NCI-H446 (cell line): ENCODE measurements at regions not wholly inside any gene's neighbourhood (a gene's known extent, or its start where the extent isn't known, plus 50 kb on each side); places are given as distances from the start of the nearest gene placed in this dataset.

Experiments used
- DNase-seq, 2 experiments: peaks; one replicate each; lab custom pipeline; 2025; lab: John Stamatoyannopoulos, UW

DNA sequence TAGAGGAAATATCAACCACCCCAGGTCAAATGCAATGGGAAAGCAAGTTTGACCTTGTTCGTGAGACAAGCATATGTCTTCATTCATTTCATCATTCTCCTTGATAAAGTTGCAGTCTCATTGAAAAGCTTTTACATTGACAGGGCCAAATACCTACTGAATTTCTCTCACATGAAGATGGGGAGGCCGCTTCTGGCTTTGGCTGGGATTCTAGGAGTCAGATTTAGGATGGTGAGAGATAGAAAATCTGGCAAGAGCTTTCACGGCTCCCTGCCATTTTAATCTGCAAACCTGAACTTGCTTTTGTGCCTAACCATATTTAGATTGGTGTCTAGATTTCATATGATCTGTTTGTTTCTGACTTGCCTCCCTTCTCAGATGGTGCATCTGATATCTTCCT is 88.0 kb downstream of the TMEM100 start:
- peak in 1 of 2 experiments; percentile 23 for DNase-seq

DNA sequence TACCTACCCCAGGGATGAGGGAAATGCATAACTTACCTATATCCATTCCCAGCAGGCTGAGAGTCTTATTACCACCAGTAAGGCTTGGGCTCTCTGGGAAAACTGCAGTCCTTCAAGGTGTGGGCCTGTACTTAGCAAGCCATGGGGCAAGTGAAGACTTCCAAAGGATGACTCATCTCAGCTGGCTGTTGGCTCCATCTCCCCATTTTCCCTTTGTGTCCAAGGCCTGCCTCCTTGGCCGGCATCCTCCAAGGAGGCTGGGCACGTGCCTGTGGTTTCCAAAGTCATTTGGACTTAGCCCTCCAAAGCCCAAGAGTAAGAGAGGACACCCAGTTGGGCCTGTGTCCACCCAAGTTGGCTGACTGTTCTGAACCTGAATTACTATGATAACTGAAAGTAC is 89.8 kb downstream of the TMEM100 start:
- peak in 1 of 2 experiments; percentile 32 for DNase-seq

DNA sequence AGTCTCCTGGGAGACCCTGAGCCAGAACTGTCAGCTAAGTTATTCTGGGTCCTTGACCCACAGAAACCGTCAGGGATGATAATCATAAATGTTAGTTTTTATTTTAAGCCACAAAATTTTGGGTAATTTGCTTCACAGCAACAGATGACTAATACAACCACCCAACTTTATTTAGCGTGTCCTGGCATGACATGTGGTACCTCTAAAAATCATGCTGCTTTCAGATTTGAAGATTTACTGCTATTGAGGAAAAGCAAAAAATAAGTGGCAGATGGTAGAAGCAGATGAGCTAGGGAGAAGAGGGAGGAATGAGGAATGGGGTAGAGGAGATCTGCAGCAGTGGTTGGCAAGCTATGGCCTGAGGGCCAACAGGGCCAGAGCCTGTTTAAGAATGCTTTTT is 90.4 kb downstream of the TMEM100 start:
- DNase-seq = peak in 1 of 2 experiments; percentile 42

DNA sequence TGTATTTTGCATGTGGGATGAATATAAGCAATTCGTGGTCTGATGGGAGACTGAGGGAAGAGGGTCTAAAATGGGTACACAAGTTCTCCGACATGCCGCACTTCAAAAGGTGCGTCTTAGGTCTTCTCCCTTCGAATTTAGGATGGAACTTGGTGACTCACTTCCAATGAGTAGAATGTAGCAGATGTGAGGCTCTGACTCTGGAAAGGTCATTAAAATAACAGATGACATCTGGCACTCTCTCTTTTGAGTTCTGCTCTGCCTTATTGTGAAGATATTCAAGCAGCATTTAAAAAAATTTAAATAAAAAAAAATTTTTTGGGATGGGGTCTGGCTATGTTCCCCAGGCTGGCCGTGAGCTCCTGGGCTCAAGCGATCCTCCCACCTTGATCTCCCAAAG is 92.7 kb downstream of the TMEM100 start:
- no peak for DNase-seq

DNA sequence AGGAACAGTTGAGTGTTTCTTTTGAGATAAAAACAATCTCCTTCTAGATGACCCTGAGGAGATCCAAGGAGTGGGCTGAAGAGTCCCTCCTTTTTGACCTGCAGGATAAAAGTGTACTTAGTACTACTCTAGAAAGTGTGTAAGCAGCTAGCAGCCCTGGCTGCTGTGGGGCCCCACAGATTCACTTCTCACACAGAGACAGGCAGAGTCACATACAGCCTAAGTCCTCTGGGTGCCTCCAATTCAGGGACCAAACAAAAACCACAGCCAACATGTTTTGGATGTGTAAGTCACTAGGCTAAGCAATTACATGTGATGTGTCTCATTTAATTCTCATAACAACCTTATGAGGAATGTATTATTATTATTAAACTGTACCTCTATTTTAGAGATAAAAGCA is 97.1 kb downstream of the TMEM100 start:
- no peak for DNase-seq

DNA sequence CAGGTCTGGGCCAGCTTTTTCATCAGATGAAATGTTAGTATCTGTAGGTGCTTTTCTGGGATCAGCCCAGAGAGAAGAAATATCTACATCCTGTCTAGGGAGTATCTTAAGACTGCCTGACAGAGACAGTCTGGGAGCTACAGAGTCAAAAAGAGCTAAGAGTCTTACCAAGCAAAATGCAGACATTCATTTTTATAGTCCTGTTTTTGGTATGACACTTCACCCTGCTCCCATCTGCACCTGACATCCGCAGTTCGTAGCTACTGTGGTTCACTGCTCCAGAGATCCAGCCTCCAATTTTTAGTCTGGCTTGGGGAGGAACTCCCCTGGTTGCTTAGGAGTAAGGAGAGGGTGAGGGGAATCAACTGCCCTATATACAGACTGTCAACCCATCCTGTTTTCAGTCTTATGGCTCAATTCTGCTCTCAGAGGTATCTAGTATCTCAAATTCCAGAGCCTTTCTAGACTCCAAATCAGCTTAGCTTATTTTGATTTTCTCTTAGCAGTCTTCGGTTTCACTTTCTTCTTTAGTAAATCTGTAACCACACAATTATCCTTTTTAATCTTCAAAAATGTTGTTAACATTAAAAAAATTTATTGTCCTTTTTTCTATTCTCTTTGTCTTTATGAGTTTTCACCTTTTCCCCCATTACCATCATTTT is 97.8 kb downstream of the TMEM100 start:
- no peak for DNase-seq

DNA sequence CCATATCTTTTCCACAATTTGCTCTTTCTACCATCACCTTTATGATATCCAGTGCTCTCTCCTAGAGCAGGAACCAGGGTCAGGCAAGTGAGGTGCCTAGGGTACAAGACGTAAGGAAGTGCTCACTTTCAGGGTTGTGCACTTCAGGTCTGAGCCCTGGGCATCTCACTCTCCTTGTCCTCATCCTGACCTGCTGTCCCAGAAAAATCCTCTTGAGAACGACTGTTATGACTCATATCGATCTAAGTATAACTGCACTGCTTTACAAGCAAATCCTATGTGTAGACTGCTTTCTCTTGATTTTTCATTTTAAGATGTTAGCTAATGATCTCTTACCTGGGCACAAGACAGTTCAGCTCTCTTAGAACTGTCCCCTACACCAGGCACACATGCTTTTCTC is 100.1 kb downstream of the TMEM100 start:
- DNase-seq = no peak

DNA sequence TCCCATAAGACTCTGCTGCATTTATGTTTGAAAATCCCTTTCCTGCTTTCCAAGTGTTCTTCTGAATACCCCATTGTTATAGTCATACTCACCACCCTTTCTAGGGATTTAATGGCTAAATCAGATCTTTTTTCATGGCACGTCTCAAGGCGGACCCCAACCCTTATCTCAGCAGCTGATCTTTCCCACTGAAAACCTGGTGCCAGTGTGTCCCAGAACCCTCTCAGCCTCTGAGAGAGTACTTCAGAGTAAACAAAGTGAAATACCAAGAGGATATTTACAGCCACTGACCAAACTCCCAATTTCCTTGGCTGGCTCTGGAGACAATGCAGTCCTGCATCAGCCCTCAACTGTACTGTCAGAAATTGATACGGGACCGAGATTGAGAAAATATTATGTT is 101.7 kb downstream of the TMEM100 start:
- no peak for DNase-seq

DNA sequence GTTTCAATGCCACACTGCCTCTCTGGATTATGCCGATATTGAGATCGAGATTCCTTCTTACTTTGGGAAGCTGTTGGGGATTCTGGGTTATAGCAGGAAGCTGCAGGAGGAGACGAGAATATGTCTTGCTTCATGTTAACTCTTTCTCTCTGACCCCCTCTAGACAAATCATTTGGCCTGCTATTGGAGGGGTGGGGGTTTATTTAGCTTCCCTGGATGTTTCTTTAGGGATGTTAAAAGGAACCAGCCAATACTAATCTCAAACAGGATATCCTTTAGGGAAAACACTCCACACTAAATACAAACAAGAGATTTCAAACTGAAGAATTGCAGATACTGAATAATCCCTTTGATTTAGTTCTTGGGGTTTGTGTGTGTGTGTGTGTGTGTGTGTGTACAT is 102.6 kb downstream of the TMEM100 start:
- no peak for DNase-seq

DNA sequence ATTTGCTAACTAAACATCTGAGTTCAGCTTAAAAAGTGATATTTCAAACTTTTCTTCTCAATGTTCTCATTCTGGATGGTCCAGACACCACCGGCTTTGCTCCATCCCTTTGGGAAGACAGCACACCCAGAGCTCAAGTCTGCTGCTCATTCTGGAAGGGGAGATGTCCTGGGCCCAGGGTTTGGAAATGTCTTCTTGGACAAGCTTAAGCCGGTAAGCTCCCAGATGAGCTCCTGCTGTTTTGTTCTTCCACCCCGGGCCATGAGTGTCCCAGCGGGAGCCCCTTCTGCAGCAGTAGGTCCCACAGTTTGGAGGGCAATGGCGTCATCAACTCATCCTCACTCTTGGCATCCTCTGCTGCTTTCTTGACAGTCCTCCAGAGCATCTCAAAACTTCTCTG is 105.2 kb downstream of the TMEM100 start:
- no peak for DNase-seq

DNA sequence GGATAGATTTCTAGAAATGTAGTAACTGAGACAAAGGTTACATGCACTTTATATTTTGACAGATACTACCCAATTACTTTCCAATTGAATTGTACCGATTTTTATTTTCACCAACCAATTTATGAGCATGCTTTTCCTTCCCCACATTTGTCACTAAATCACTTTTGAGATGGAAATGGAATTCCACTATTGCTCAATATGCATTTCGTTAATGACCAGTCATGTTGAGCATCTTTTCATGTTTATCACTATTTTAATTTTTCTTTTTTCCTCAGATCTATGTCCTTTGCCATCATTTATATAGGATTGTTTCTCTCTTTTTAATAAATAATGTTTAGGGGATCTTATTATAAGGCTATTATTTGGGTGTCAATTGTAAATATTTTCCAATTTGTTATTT is 102.8 kb upstream of the SMIM36 start:
- DNase-seq = no peak

DNA sequence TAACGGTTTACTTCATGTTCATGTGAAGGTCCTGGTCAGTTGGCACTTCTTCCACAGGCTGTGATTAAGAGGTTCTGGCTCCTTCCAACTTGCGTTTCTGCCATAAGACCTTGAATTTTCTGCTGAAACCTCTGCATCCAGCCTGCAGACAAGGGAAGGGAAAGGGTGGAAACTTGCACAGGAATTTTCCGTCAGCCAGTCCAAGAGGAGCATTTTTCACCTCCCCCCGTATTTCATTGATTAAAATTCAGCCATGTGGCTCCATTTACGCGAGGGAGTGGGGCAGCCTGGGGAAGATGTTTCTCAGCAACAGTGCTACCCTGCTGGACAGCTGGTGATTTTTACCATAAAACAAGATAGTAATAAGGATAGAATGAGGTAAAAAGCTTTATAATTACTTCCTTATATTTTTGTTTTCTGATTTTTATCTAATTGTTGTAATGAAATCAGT is 101.5 kb upstream of the SMIM36 start:
- DNase-seq = no peak

DNA sequence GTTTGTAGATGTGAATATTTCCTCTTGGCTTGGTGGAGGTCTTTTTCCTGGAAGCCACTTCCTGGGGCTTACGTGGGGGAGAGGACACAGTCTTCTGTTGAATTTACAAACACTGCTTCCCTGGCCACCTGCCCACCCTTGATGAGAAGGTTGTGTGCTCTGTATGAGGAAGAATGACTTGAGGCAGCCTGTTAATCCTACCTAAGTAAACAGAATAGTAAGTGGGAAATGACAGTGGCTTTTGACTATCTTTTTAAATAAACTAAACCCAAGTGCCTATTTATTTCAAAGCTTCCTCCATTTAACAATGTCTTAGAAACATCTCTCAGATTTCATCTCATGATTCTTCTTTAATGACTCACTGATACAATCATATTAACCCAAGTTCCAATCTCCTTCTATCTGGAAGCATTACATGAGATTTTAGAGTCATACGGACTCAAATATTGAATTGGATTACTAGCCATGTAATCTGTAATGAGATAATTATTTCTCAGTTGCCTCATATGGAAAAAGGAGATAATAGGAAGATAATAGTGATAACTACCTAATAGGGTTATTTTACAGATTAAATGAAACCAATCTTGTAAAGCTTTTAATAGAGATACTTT is 96.6 kb upstream of the SMIM36 start:
- DNase-seq = no peak

DNA sequence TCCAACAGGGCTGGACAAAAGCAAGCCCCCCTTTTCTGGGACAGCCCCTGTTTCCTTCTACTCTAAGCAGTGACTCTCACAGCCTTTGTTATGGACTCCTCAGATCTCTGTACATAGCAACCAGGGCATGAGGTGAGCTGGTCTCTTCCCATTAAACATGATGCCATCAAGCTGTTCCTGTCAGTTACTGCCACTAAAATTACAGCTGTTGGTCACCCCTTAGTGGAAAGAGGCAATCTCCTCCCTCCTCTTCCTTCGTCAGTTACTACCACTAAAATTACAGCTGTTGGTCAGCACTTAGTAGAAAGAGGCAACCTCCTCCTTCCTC is 95.2 kb upstream of the SMIM36 start:
- DNase-seq = no peak

DNA sequence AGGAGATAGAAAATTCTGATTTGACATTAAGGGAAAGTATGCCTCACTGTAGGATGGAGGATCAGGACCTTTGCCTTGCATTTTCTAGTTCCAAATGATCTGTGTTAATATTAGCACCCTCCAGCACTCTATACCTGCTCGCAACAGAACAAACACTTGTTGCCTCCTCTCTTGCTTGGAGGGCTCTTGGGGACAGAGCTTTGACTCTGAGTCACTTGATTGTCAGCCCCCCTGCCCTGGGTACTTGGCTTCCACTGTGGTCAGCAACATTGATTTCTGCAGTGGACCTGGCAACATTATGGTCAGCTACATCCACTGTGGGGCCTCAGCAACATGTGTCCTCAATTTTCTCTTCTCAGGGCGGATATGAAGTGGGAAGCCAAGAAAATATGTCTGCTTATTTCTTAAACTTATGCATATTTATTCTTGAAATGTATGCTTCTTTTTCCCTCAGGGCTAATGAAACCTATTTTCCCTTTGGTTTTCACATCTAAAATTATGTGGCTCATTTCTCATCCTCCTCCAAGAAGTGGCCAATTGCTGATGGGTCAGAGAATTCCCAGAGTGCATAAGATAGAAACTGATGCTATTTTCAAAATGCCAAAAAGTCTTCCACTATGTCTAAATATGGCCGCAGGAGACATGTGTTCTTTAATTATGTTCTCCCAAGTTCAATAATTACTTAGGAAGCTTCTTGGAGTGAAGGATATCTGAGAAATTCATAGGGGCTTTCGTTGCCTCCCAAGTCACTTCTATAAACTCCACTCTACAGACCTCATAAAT is 94.6 kb upstream of the SMIM36 start:
- no peak for DNase-seq

DNA sequence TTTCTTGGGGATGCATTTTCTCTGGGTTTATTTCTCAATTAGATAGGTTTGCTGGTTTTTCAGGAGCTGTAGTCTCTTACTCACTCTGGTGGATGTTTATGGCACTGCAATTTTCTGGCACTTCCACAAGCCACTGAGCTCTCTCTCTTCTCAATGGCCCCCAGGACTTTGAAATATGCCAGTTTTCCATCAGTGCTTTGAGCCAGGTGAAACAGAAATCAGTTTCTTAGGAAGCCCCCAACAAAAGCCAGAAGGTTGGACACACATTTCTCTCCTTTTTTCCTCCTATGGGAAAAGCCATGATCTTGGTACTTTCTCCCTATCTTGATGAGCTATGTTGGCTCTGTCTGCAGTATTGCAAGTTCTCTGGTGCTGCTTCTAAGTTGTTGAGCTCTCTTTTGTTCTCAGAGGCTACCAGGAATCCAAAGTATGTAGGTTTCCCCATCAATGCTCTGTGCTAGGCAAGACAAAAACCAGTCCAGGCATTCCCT is 90.7 kb upstream of the SMIM36 start:
- DNase-seq = peak in 1 of 2 experiments; percentile 33

DNA sequence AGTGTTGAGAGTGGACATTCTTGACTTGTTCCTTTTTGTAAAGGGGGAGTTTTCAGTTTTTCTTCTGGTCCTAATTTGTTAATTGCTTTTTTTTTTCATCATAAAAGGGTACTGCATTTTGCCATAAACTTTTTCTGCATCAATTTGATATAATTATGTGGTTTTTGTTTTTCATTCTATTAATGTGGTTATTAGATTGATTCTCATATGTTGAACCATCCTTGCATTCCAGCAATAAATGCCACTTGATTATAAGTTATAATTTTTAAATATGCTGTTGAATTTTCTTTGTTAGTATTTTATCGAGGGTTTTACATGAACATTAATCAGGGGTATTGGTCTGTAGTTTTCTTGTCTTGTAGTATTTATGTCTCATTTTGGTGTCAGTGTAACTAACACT is 87.2 kb upstream of the SMIM36 start:
- no peak for DNase-seq

DNA sequence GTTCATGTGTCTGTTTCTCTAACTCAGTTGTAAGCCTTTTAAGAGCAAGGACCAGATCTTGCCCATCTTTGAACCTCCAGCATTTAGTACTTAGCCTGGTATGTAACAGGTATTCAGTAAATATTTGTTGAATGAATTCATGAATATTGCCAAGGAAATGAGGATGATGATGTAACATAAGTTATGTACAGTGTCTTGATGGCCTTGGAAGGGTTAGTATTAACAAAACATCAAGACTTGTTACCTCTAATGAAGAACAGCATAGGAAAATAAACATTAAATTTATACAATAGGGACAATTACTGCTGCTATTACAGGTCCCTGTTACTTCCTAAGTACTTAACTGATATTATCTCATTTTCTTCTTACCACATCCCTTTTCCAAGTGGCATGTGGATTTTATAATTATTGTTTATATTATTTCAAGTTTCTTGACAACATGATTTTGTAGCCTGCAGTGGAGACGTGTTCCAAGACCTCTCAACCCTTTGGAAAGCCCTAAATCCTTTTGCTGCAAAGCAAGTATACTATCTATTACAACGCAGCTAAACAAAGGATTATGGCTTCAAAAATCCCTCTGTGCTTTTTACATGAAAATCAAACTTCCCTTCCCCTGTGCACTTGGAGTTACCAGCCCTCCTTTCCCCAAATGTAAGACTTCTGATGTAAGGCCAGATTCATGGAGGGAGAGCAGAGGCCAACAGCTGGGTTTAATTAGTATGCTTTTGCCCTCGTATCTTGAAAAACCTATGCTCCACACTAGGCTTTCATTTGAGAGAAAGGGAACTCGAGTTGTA is 77.4 kb upstream of the SMIM36 start:
- DNase-seq = no peak

DNA sequence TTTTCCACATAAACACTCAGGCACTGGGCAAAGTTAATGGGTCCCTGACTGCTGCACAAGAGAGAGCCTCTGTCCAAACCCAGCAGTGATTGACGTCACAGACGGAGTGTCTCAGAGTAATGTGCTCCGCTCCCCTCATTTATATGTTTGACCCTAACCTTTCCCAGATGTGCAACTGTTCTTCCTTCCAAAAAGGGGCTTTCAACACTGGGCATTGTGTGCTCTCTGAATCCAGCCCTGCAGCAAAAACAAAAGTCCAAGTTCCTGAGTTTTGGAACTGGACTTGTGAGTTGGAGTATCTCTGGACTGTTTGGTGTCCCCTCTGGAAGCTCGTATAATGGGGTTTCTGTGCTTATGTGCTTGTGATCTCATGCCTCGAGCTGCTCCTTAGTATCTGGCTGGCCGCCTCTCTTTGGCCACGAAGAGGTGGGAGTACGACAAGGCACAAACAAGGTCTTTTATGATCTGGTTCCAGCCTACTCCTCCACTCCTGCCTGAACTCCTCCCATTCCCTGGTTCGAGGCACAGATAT is 76.4 kb upstream of the SMIM36 start:
- DNase-seq = no peak

DNA sequence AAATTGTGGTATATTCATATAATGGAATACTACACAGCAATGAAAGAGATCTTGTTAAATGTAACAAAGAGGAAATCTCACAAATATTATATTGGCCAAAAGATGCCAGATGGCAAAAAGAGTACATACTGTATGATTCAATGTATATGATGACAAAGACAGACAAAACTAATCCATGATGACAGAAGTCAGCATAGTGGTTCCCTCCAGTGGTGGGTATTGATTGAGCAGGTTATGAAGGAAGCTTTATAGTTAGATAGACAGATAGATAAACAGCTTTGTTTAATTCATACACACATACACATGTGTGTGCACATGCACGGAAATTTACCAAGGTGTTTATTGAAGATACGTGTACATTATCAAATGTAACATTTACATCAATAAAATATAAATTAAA is 74.4 kb upstream of the SMIM36 start:
- no peak for DNase-seq

DNA sequence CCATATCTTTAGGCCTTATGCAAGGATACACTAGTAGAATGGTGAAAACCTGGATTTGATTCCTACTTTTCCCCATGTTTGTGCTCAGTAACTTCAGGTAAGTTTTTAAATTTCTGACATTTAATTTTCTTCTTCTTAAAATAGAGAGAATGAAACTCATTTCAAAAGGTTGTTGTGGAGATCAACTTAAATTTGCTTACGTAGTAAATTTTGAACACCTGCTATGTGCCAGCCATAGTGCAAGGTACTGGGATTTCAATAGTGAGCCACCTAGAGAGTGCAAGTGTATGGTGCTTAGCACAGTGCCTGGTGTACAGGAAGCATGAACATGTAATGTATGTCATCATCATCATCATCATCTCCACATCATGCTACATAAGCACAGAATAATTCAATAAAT is 73.6 kb upstream of the SMIM36 start:
- DNase-seq = no peak

DNA sequence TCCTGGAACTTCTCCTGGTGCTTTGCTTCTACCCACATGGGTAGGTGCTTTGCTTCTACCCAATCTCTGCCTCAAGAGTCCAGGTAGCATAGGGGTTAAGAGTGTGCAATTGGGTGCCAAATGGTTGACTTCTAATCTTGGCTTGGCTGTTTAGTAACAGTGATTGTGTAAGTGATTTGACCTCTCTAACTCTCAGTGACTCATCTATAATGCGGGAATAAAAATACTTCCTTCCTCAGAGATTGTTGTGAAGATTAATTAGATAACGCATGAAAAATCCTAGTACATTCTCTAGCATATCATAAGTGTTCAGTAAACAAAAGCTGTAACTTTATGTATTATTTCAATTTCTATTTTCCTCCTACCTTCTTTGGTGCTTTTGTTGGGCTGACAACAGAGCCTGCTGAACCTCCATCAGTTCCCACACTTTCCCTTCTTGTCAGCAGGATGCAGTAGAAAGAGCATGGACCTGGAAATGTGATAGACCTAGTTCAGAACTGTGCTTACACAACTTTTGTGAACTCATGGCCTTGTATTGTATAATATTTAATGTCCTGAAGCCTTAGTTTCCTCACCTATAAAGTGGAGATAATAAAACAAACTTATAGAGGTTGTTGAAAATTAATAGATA is 72.9 kb upstream of the SMIM36 start:
- no peak for DNase-seq
